GM23338 (cell line): ENCODE measurements at regions not wholly inside any gene's neighbourhood (a gene's known extent, or its start where the extent isn't known, plus 50 kb on each side); places are given as distances from the start of the nearest gene placed in this dataset.

Experiments used
- CREB1 ChIP-seq: fragments of 250-450 bp; sonication (Bioruptor Pico); IDR thresholded peaks from 2 replicates; pipeline ENCODE4 v1.5.0; 2020; ENCODE audit warnings: low read depth, mild to moderate bottlenecking, moderate library complexity
- ETS1 ChIP-seq: IDR thresholded peaks from 2 replicates; pipeline ENCODE4 v1.6.1; 2016; ENCODE audit warnings: antibody characterized with exemption
- EZH2 ChIP-seq: fragments of 200-600 bp; sonication (generic); IDR thresholded peaks from one replicate; pipeline ENCODE4 v1.8.0; 2017; ENCODE audit warnings: antibody characterized with exemption, mild to moderate bottlenecking, low read depth; ENCODE audit not compliant: unreplicated experiment
- EZH2phosphoT487 ChIP-seq: fragments of 200-600 bp; sonication (generic); IDR thresholded peaks from one replicate; pipeline ENCODE4 v1.8.1; 2018; ENCODE audit warnings: antibody characterized with exemption; ENCODE audit not compliant: unreplicated experiment
- JUNB ChIP-seq: IDR thresholded peaks from one replicate; pipeline ENCODE4 v1.6.1; 2016; ENCODE audit warnings: antibody characterized with exemption; ENCODE audit not compliant: unreplicated experiment
- NANOG ChIP-seq: IDR thresholded peaks from 2 replicates; pipeline ENCODE4 v1.6.1; 2016; ENCODE audit warnings: antibody characterized with exemption, borderline replicate concordance
- POLR2AphosphoS5 ChIP-seq: IDR thresholded peaks from 2 replicates; pipeline ENCODE4 v1.6.1; 2016; ENCODE audit warnings: antibody characterized with exemption, low read depth
- REST ChIP-seq: IDR thresholded peaks from one replicate; pipeline ENCODE4 v1.6.1; 2018; ENCODE audit warnings: antibody characterized with exemption; ENCODE audit not compliant: unreplicated experiment
- STAT1 ChIP-seq: IDR thresholded peaks from one replicate; pipeline ENCODE4 v1.6.1; 2016; ENCODE audit warnings: antibody characterized with exemption; ENCODE audit not compliant: unreplicated experiment
- ZNF114 ChIP-seq: fragments of 250-450 bp; sonication (Bioruptor Pico); IDR thresholded peaks from 2 replicates; pipeline ENCODE4 v1.5.0; 2020; ENCODE audit warnings: mild to moderate bottlenecking, moderate library complexity
- ZNF331 ChIP-seq: fragments of 250-450 bp; sonication (Bioruptor Pico); IDR thresholded peaks from 2 replicates; pipeline ENCODE4 v1.5.0; 2020; ENCODE audit warnings: low read depth, mild to moderate bottlenecking, moderate library complexity
- ZNF462 ChIP-seq: fragments of 250-450 bp; sonication (Bioruptor Pico); IDR thresholded peaks from 2 replicates; pipeline ENCODE4 v1.5.0; 2020; ENCODE audit warnings: mild to moderate bottlenecking, moderate library complexity
- TF ChIP-seq, protein P1 (sequence below), 2 experiments: fragments of 200-600 bp in 1 of 2; sonication (generic) in 1 of 2; conservative IDR thresholded peaks; 2 replicates each; pipeline versions ENCODE4 v1.5.1 to v1.6.1; 2016 to 2017; ENCODE audit warnings: antibody characterized with exemption in 2 of 2, low read depth in 2 of 2, mild to moderate bottlenecking in 2 of 2, moderate library complexity in 1 of 2

DNA sequence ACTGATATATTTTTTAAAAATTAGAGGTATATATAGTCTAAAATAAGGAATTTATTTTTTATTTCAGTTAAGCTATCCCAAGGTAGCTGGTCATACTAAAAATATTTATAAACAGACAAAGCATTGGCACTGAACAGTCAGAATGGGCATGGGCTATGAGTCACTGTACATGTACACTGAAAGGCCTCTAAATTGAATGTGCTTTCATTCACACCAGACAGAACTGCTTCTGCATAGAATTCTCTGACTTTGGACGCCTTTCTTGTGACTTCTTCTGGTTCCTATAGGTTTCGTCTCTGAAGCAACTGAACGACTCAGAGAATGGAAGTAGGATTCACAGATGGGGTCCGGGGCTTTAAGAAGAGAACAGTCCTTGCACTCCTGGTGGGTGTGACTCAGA is 394.8 kb upstream of the MEF2C start:
- no peak for TF ChIP-seq POLR2AphosphoS5
- TF ChIP-seq, protein P1, sequence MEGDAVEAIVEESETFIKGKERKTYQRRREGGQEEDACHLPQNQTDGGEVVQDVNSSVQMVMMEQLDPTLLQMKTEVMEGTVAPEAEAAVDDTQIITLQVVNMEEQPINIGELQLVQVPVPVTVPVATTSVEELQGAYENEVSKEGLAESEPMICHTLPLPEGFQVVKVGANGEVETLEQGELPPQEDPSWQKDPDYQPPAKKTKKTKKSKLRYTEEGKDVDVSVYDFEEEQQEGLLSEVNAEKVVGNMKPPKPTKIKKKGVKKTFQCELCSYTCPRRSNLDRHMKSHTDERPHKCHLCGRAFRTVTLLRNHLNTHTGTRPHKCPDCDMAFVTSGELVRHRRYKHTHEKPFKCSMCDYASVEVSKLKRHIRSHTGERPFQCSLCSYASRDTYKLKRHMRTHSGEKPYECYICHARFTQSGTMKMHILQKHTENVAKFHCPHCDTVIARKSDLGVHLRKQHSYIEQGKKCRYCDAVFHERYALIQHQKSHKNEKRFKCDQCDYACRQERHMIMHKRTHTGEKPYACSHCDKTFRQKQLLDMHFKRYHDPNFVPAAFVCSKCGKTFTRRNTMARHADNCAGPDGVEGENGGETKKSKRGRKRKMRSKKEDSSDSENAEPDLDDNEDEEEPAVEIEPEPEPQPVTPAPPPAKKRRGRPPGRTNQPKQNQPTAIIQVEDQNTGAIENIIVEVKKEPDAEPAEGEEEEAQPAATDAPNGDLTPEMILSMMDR (conservative IDR thresholded peaks at IDR 0.05; ENCODE audit: low read depth in 2 of 2) = no peak
- TF ChIP-seq JUNB = no peak
- TF ChIP-seq EZH2phosphoT487 = no peak
- no peak for TF ChIP-seq CREB1 (CRISPR knock-in tag)
- no peak for TF ChIP-seq EZH2
- TF ChIP-seq REST = no peak
- no peak for TF ChIP-seq ZNF462 (CRISPR knock-in tag)
- no peak for TF ChIP-seq ZNF331 (CRISPR knock-in tag)
- no peak for TF ChIP-seq STAT1
- no peak for TF ChIP-seq NANOG
- TF ChIP-seq ZNF114 = no peak
- TF ChIP-seq ETS1 = no peak
